ENCODE measurements at regions not wholly inside any gene's neighbourhood (a gene's known extent, or its start where the extent isn't known, plus 50 kb on each side); places are given as distances from the start of the nearest gene placed in this dataset.

- Histone ChIP-seq H3K36me3 (replicated peaks; ENCODE audit: insufficient read depth, low read length) (no peaks in the 10 kb centered on the region), H3K4me2 (ENCODE audit: low read depth, low read length) (no peak overlapping the region), H4K20me1 (ENCODE audit: insufficient read depth, low read length) (no peaks in the 10 kb centered on the region), H2AFZ (ENCODE audit: low read length) (no peak overlapping the region), H3K9me2 (replicated peaks; ENCODE audit: insufficient read depth, low read length) (no peaks in the 10 kb centered on the region), H3K79me2 (ENCODE audit: low read length) (no peaks in the 10 kb centered on the region), H3K9ac (ENCODE audit: low read length) (no peak overlapping the region), H3K4me3 (ENCODE audit: low read length) (no peak overlapping the region), H3K27me3 (replicated peaks; ENCODE audit: insufficient read depth, low read length) (no peaks in the 10 kb centered on the region), H3K4me1 (ENCODE audit: low read length) (no peaks in the 10 kb centered on the region), H3K27ac (ENCODE audit: low read length) (no peak overlapping the region), H3F3A (ENCODE audit: insufficient read depth, low read length) (no peaks in the 10 kb centered on the region), H3K9me3 (replicated peaks; ENCODE audit: insufficient read depth, low read length) (no peaks in the 10 kb centered on the region)
- no peak for DNase-seq
- TF ChIP-seq EZH2 (optimal IDR thresholded peaks at IDR 0.05; ENCODE audit: low read depth, low read length) (no peak), EZH2phosphoT487 (IDR thresholded peaks at IDR 0.05; ENCODE audit: low read length) (no peak), CTCF (IDR thresholded peaks at IDR 0.05; ENCODE audit: low read length) (no peak)
Measured at GRCh38 chr2:3041841-3042600, 335.6 kb downstream of the EIPR1 start.

GRCh38 chr2:3041246-3041645 lies 336.4 kb downstream of the EIPR1 start:
- Histone ChIP-seq H3K4me1 (ENCODE audit: low read length) (no peaks in the 10 kb centered on the region), H3K27ac (ENCODE audit: low read length) (no peak overlapping the region), H3K9ac (ENCODE audit: low read length) (no peak overlapping the region), H3K27me3 (replicated peaks; ENCODE audit: insufficient read depth, low read length) (no peaks in the 10 kb centered on the region), H3K36me3 (replicated peaks; ENCODE audit: insufficient read depth, low read length) (no peaks in the 10 kb centered on the region), H3F3A (ENCODE audit: insufficient read depth, low read length) (no peaks in the 10 kb centered on the region), H3K9me2 (replicated peaks; ENCODE audit: insufficient read depth, low read length) (no peaks in the 10 kb centered on the region), H3K9me3 (replicated peaks; ENCODE audit: insufficient read depth, low read length) (no peaks in the 10 kb centered on the region), H4K20me1 (ENCODE audit: insufficient read depth, low read length) (no peaks in the 10 kb centered on the region), H3K79me2 (ENCODE audit: low read length) (no peaks in the 10 kb centered on the region), H3K4me2 (ENCODE audit: low read depth, low read length) (no peak overlapping the region), H2AFZ (ENCODE audit: low read length) (no peak overlapping the region), H3K4me3 (ENCODE audit: low read length) (no peak overlapping the region)
- DNase-seq = no peak
- TF ChIP-seq CTCF (IDR thresholded peaks at IDR 0.05; ENCODE audit: low read length) = no peak
- no peak for TF ChIP-seq EZH2 (optimal IDR thresholded peaks at IDR 0.05; ENCODE audit: low read depth, low read length)
- no peak for TF ChIP-seq EZH2phosphoT487 (IDR thresholded peaks at IDR 0.05; ENCODE audit: low read length)

GRCh38 chr2:3040496-3041140 lies 337.0 kb downstream of the EIPR1 start:
- Histone ChIP-seq H3K4me2 (ENCODE audit: low read depth, low read length) (no peak overlapping the region), H3F3A (ENCODE audit: insufficient read depth, low read length) (no peaks in the 10 kb centered on the region), H3K4me3 (ENCODE audit: low read length) (no peak overlapping the region), H2AFZ (ENCODE audit: low read length) (no peak overlapping the region), H3K27me3 (replicated peaks; ENCODE audit: insufficient read depth, low read length) (no peaks in the 10 kb centered on the region), H4K20me1 (ENCODE audit: insufficient read depth, low read length) (no peaks in the 10 kb centered on the region), H3K36me3 (replicated peaks; ENCODE audit: insufficient read depth, low read length) (no peaks in the 10 kb centered on the region), H3K4me1 (ENCODE audit: low read length) (no peaks in the 10 kb centered on the region), H3K79me2 (ENCODE audit: low read length) (no peaks in the 10 kb centered on the region), H3K9me2 (replicated peaks; ENCODE audit: insufficient read depth, low read length) (no peaks in the 10 kb centered on the region), H3K9ac (ENCODE audit: low read length) (no peak overlapping the region), H3K9me3 (replicated peaks; ENCODE audit: insufficient read depth, low read length) (no peaks in the 10 kb centered on the region), H3K27ac (ENCODE audit: low read length) (no peak overlapping the region)
- TF ChIP-seq CTCF (IDR thresholded peaks at IDR 0.05; ENCODE audit: low read length) (no peak), EZH2 (optimal IDR thresholded peaks at IDR 0.05; ENCODE audit: low read depth, low read length) (no peak), EZH2phosphoT487 (IDR thresholded peaks at IDR 0.05; ENCODE audit: low read length) (no peak)
- no peak for DNase-seq

Measured in MM.1S (cell line).